Liver (tissue), 3 donors: ENCODE measurements at regions not wholly inside any gene's neighbourhood (a gene's known extent, or its start where the extent isn't known, plus 50 kb on each side); places are given as distances from the start of the nearest gene placed in this dataset.

Source experiments
- RAD21 ChIP-seq, 2 donors: IDR thresholded peaks; 2 replicates each; pipeline ENCODE4 v1.6.1; 2016; ENCODE audit warnings: antibody characterized with exemption in 2 of 2, mild to moderate bottlenecking in 2 of 2
- SP1 ChIP-seq: IDR thresholded peaks from 2 replicates; pipeline ENCODE4 v1.6.1; 2018; ENCODE audit warnings: antibody characterized with exemption, mild to moderate bottlenecking
- TF ChIP-seq, protein P1 (sequence below): fragments of 150-350 bp; IDR thresholded peaks from 2 replicates; pipeline ENCODE4 v1.5.1; 2017; ENCODE audit warnings: improper control_type of control experiment, low read depth, low read length; ENCODE audit not compliant: missing input control
- TF ChIP-seq, protein P2 (sequence below): IDR thresholded peaks from 2 replicates; pipeline ENCODE4 v1.6.1; 2016; ENCODE audit warnings: antibody characterized with exemption
- donor health status: healthy.
- donor health status: healthy.

DNA sequence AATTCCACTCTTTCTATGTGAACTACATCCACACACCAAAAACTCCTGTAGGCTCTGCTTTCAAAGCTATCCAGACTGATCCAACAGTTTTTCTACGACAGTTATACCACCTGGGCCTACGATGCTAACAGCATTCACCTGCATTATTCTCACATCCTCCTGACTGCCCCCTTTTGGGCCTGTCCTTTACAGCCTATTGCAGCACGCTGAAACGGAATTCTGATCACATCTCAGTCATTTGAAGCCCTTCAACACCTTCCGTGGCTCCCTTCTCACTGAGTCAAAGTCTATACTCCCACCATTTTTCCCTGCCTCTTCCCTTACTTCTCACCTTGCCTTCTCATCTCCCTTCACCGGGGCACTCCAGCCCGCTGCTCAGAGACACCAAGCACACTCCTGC is 791.3 kb upstream of the KIRREL3 start:
- TF ChIP-seq, protein P1, sequence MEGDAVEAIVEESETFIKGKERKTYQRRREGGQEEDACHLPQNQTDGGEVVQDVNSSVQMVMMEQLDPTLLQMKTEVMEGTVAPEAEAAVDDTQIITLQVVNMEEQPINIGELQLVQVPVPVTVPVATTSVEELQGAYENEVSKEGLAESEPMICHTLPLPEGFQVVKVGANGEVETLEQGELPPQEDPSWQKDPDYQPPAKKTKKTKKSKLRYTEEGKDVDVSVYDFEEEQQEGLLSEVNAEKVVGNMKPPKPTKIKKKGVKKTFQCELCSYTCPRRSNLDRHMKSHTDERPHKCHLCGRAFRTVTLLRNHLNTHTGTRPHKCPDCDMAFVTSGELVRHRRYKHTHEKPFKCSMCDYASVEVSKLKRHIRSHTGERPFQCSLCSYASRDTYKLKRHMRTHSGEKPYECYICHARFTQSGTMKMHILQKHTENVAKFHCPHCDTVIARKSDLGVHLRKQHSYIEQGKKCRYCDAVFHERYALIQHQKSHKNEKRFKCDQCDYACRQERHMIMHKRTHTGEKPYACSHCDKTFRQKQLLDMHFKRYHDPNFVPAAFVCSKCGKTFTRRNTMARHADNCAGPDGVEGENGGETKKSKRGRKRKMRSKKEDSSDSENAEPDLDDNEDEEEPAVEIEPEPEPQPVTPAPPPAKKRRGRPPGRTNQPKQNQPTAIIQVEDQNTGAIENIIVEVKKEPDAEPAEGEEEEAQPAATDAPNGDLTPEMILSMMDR: no peak
- no peak for TF ChIP-seq SP1
- TF ChIP-seq, protein P2, sequence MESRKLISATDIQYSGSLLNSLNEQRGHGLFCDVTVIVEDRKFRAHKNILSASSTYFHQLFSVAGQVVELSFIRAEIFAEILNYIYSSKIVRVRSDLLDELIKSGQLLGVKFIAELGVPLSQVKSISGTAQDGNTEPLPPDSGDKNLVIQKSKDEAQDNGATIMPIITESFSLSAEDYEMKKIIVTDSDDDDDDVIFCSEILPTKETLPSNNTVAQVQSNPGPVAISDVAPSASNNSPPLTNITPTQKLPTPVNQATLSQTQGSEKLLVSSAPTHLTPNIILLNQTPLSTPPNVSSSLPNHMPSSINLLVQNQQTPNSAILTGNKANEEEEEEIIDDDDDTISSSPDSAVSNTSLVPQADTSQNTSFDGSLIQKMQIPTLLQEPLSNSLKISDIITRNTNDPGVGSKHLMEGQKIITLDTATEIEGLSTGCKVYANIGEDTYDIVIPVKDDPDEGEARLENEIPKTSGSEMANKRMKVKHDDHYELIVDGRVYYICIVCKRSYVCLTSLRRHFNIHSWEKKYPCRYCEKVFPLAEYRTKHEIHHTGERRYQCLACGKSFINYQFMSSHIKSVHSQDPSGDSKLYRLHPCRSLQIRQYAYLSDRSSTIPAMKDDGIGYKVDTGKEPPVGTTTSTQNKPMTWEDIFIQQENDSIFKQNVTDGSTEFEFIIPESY: no peak
- TF ChIP-seq RAD21 (IDR thresholded peaks at IDR 0.05): no peak
